DND-41 (cell line): ENCODE measurements at regions not wholly inside any gene's neighbourhood (a gene's known extent, or its start where the extent isn't known, plus 50 kb on each side); places are given as distances from the start of the nearest gene placed in this dataset.
A peak's percentile ranks its signal among the peaks of the same experiment; 100 is the strongest.

Source experiments
- ATAC-seq: fragments of 200-7000 bp; cut with Tn5 transposase; 3 replicates; pipeline ENCODE4 v1.9.1; 2021; ENCODE audit warnings: low read depth; ENCODE audit not compliant: insufficient read depth
- DNase-seq: peaks from one replicate; pipeline ENCODE4 v3.0.0-alpha.2; 2020
- H2AFZ ChIP-seq: 2 replicates; pipeline ENCODE4 v1.6.0; 2012; ENCODE audit warnings: low read depth, low read length
- H3K27ac ChIP-seq: 2 replicates; pipeline ENCODE4 v1.5.1; 2012; ENCODE audit warnings: low read length, inconsistent platforms
- H3K27me3 ChIP-seq: fragments of 200-600 bp; sonication (generic); 2 replicates; pipeline ENCODE4 v1.6.0; 2012; ENCODE audit warnings: low read length, mild to moderate bottlenecking, inconsistent platforms; ENCODE audit not compliant: insufficient read depth, poor library complexity
- H3K36me3 ChIP-seq: 2 replicates; pipeline ENCODE4 v1.5.1; 2012; ENCODE audit warnings: low read length, inconsistent platforms; ENCODE audit not compliant: insufficient read depth
- H3K4me1 ChIP-seq: 2 replicates; pipeline ENCODE4 v1.5.1; 2012; ENCODE audit warnings: mild to moderate bottlenecking, low read length; ENCODE audit not compliant: insufficient read depth
- H3K4me2 ChIP-seq: 2 replicates; pipeline ENCODE4 v1.6.0; 2012; ENCODE audit warnings: mild to moderate bottlenecking, moderate library complexity, low read length, inconsistent platforms; ENCODE audit not compliant: insufficient read depth
- H3K4me3 ChIP-seq, 2 experiments: fragments of 200-600 bp in 1 of 2; shearing (Covaris generic) in 1 of 2; 2 replicates each; pipeline ENCODE4 v1.5.1; 2012 to 2016; ENCODE audit warnings: inconsistent platforms in 2 of 2, low read length in 2 of 2, mild to moderate bottlenecking in 2 of 2, low read depth in 1 of 2, moderate library complexity in 1 of 2
- H3K79me2 ChIP-seq: 2 replicates; pipeline ENCODE4 v1.6.0; 2012; ENCODE audit warnings: low read length, inconsistent platforms; ENCODE audit not compliant: insufficient read depth
- H3K9ac ChIP-seq: 2 replicates; pipeline ENCODE4 v1.6.0; 2012; ENCODE audit warnings: low read depth, mild to moderate bottlenecking, inconsistent platforms, low read length, moderate library complexity
- H3K9me3 ChIP-seq: 2 replicates; pipeline ENCODE4 v1.5.1; 2012; ENCODE audit warnings: low read length, moderate library complexity, mild to moderate bottlenecking, inconsistent platforms; ENCODE audit not compliant: insufficient read depth, severe bottlenecking
- H4K20me1 ChIP-seq: 2 replicates; pipeline ENCODE4 v1.6.0; 2012; ENCODE audit warnings: low read length; ENCODE audit not compliant: insufficient read depth
- CTCF ChIP-seq: IDR thresholded peaks from 2 replicates; pipeline ENCODE4 v1.5.1; 2012; ENCODE audit warnings: borderline replicate concordance, low read length, moderate library complexity, mild to moderate bottlenecking; ENCODE audit not compliant: poor library complexity, severe bottlenecking; ENCODE audit errors: extremely low read depth
- EZH2 ChIP-seq: IDR thresholded peaks from 3 replicates; pipeline ENCODE4 v1.6.1; 2012; ENCODE audit warnings: borderline replicate concordance, low read depth, mild to moderate bottlenecking, moderate library complexity, low read length, inconsistent platforms; ENCODE audit not compliant: severe bottlenecking

DNA sequence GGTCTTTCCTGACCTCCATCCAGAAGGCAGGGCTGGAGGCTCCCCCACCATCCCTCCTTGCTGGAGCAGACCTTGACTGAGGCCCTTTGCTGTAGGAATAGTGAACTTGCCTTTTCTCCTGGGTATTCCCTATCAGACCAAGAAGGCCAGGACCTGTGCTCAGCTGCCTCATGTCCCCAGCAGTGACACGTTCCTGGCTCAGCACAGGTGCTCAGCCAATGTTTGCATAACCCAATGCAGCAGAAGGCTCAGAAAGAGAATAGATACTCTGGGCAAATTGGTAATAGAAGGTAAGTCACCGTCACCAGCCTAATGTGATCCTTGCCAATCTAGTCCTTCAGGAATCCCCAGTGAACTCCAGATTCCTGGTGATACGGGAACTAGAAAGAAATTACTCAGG lies 96.4 kb downstream of the ACTL7B start:
- ATAC-seq, result no peak
- H2AFZ ChIP-seq, result no peak overlapping the region
- no peak overlapping the region for H3K27ac ChIP-seq
- no peaks in the 10 kb centered on the region for H3K79me2 ChIP-seq
- H3K36me3 ChIP-seq, result no peaks in the 10 kb centered on the region
- no peaks in the 10 kb centered on the region for H4K20me1 ChIP-seq
- no peak for DNase-seq
- H3K9me3 ChIP-seq, result no peaks in the 10 kb centered on the region
- no peak overlapping the region for H3K9ac ChIP-seq
- no peak overlapping the region for H3K4me3 ChIP-seq
- H3K4me1 ChIP-seq, result no peaks in the 10 kb centered on the region
- TF ChIP-seq CTCF (no peak), EZH2 (no peak)
- H3K27me3 ChIP-seq, result no peaks in the 10 kb centered on the region
- H3K4me2 ChIP-seq, result no peak overlapping the region

GRCh38 chr9:108756746-108757490 lies 98.9 kb downstream of the ACTL7B start:
- H3K27ac ChIP-seq, result no peak overlapping the region
- H3K4me3 ChIP-seq, result no peak overlapping the region
- H3K4me2 ChIP-seq, result no peak overlapping the region
- H2AFZ ChIP-seq, result no peak overlapping the region
- H3K9me3 ChIP-seq, result no peaks in the 10 kb centered on the region
- H3K36me3 ChIP-seq, result no peaks in the 10 kb centered on the region
- ATAC-seq (no peak), DNase-seq (no peak)
- H3K4me1 ChIP-seq, result no peaks in the 10 kb centered on the region
- no peaks in the 10 kb centered on the region for H3K79me2 ChIP-seq
- TF ChIP-seq EZH2, result no peak
- peak; percentile 19 for TF ChIP-seq CTCF
- no peaks in the 10 kb centered on the region for H4K20me1 ChIP-seq
- H3K27me3 ChIP-seq, result no peaks in the 10 kb centered on the region
- H3K9ac ChIP-seq, result no peak overlapping the region

DNA sequence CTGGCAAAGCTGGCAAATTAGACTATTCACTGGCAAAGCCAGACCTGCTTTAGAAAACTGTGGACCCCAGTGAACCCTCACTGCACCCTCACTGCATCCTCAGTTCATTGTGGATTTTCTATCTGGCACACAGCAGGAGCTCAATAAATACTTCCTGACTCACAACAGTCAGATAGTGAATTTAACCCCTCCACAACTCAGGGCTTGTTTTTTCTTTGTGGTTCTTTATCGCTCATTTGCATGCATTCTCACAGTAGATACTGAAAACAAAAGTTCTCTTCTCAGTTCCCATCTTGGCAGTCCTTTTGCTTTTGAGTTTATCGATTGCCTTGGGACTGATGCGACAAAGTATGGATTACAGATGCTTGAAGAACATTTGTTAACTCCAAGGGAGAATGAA lies 99.8 kb downstream of the ACTL7B start:
- Histone ChIP-seq H2AFZ (no peak overlapping the region), H3K4me3 (no peak overlapping the region), H3K9ac (no peak overlapping the region), H3K9me3 (no peaks in the 10 kb centered on the region), H3K79me2 (no peaks in the 10 kb centered on the region), H3K36me3 (no peaks in the 10 kb centered on the region), H3K4me2 (no peak overlapping the region), H3K27me3 (no peaks in the 10 kb centered on the region), H4K20me1 (no peaks in the 10 kb centered on the region), H3K4me1 (no peaks in the 10 kb centered on the region), H3K27ac (no peak overlapping the region)
- TF ChIP-seq EZH2 (no peak), CTCF (no peak)
- DNase-seq, result no peak
- ATAC-seq, result no peak
